Naive thymus-derived CD4-positive, alpha-beta T cell (primary cell): ENCODE measurements at regions not wholly inside any gene's neighbourhood (a gene's known extent, or its start where the extent isn't known, plus 50 kb on each side); places are given as distances from the start of the nearest gene placed in this dataset.
A peak's percentile ranks its signal among the peaks of the same experiment; 100 is the strongest.

Source experiments
- ATAC-seq: fragments of 150-1000 bp; cut with Tn5 transposase; 2 replicates; pipeline ENCODE4 v1.10.0; 2021; ENCODE audit warnings: mild to moderate bottlenecking, moderate library complexity
- CTCF ChIA-PET: fragments of 350-600 bp; sonication (Branson Sonifier 250); formaldehyde crosslinking; loops from one replicate; lab custom pipeline; 2021; ENCODE audit warnings: antibody characterized with exemption; lab: Charles Lee
- POLR2A ChIA-PET: fragments of 350-600 bp; sonication (Branson Sonifier 250); formaldehyde crosslinking; loops from one replicate; lab custom pipeline; 2021; ENCODE audit warnings: antibody characterized with exemption, inconsistent platforms; lab: Charles Lee
- DNase-seq, 9 donors: peaks; one replicate each; pipeline versions ENCODE4 v3.0.0 to v3.0.0-alpha.2; 2020 to 2022; ENCODE audit warnings: mixed read lengths in 1 of 9
- H3K27ac ChIP-seq: one replicate; pipeline ENCODE4 v1.7.0; 2013; ENCODE audit warnings: mild to moderate bottlenecking, low read depth, low read length, moderate library complexity
- H3K27me3 ChIP-seq, 2 donors: one replicate each; pipeline ENCODE4 v1.7.0; 2013; ENCODE audit warnings: low read length in 2 of 2, mild to moderate bottlenecking in 2 of 2, moderate library complexity in 2 of 2; ENCODE audit not compliant: control insufficient read depth in 2 of 2, insufficient read depth in 2 of 2
- H3K36me3 ChIP-seq, 3 experiments: 1 replicate in 2 of 3; 2 replicates in 1 of 3; pipeline ENCODE4 v1.7.0; 2013; ENCODE audit warnings: low read length in 3 of 3, mild to moderate bottlenecking in 3 of 3, moderate library complexity in 1 of 3; ENCODE audit not compliant: insufficient read depth in 3 of 3, control insufficient read depth in 2 of 3
- H3K4me1 ChIP-seq, 2 donors: one replicate each; pipeline ENCODE4 v1.7.0; 2013; ENCODE audit warnings: low read length in 2 of 2, mild to moderate bottlenecking in 2 of 2, moderate library complexity in 1 of 2; ENCODE audit not compliant: control insufficient read depth in 2 of 2, insufficient read depth in 2 of 2
- H3K4me3 ChIP-seq: 2 replicates; pipeline ENCODE4 v1.7.0; 2013; ENCODE audit warnings: mild to moderate bottlenecking, low read length
- H3K9me3 ChIP-seq, 3 experiments: 1 replicate in 2 of 3; 2 replicates in 1 of 3; pipeline ENCODE4 v1.7.0; 2013; ENCODE audit warnings: low read length in 3 of 3; ENCODE audit not compliant: control insufficient read depth in 2 of 3
- H3K27ac Mint-ChIP-seq, 9 donors: one replicate each; pipeline ENCODE4 v1.8.0; 2020 to 2022; ENCODE audit warnings: mixed read lengths in 9 of 9, mild to moderate bottlenecking in 8 of 9, moderate library complexity in 5 of 9, inconsistent platforms in 2 of 9
- H3K27me3 Mint-ChIP-seq, 5 donors: one replicate each; pipeline ENCODE4 v1.8.0; 2021 to 2022; ENCODE audit warnings: mixed read lengths in 5 of 5, mild to moderate bottlenecking in 1 of 5
- H3K36me3 Mint-ChIP-seq, 5 donors: one replicate each; pipeline ENCODE4 v1.8.0; 2020 to 2022; ENCODE audit warnings: mixed read lengths in 5 of 5, mild to moderate bottlenecking in 3 of 5, inconsistent platforms in 1 of 5
- H3K4me1 Mint-ChIP-seq, 7 donors: one replicate each; pipeline ENCODE4 v1.8.0; 2020 to 2022; ENCODE audit warnings: mixed read lengths in 7 of 7, mild to moderate bottlenecking in 3 of 7, inconsistent platforms in 1 of 7
- H3K4me3 Mint-ChIP-seq, 10 donors: one replicate each; pipeline ENCODE4 v1.8.0; 2020 to 2022; ENCODE audit warnings: mild to moderate bottlenecking in 10 of 10, mixed read lengths in 10 of 10, moderate library complexity in 6 of 10, inconsistent platforms in 2 of 10
- H3K9me3 Mint-ChIP-seq, 11 donors: one replicate each; pipeline ENCODE4 v1.8.0; 2020 to 2022; ENCODE audit warnings: mixed read lengths in 11 of 11, mild to moderate bottlenecking in 4 of 11, inconsistent platforms in 1 of 11, moderate library complexity in 1 of 11
- intact Hi-C, 2 donors: fragments of 100-400 bp; cut with micrococcal nuclease; formaldehyde crosslinking; loops; one replicate each; pipeline ENCODE4 v1.15.1; 2023

DNA sequence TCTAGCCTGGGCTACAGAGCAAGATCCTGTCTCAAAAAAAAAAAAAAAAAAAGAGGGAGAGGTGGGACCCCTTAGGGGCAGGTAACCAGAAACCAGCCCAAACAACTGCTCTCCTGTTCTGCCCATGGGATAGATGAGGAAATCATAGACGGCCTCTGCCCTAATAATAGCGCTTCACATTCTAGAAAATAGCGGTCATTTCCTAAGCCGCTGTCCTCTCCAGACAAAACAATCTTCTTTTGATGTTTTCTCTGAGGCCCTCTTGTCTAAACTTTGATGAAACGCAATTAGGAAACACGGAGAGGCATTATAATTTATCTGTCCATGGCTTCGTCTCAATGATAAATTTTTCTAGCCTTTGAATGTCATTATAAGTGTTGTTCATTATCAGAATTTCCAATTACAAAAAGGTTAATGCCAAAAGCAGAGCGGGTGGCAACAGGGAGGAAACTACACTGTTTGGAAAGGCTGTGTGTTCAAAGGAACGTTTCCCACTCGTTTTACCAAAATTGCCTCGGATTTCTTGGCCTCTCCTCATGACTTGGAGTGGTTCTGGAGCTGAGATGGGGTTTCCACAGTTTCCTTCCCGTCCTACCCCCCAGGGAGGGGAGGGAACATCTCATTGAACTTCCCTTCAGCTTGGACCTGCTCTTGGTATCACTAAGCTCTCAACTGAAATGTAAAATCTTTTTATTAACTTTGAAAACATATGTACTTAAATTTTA lies 151.6 kb upstream of the ZNF236 start:
- intact Hi-C loops = no loop called here
- ATAC-seq (no peak), DNase-seq (no peak)
- Mint-ChIP-seq H3K4me3 (no peak overlapping the region), H3K27ac (no peak overlapping the region), H3K9me3 (peaks cover 0 to 3% (median 0%) of the 10 kb centered on the region in 11 donors), H3K36me3 (no peaks in the 10 kb centered on the region), H3K27me3 (peaks cover 0 to 17% (median 5%) of the 10 kb centered on the region in 5 donors), H3K4me1 (no peaks in the 10 kb centered on the region)
- no peak overlapping the region for H3K4me3 ChIP-seq
- no peaks in the 10 kb centered on the region for H3K27me3 ChIP-seq
- POLR2A ChIA-PET = no interaction called here
- no peaks in the 10 kb centered on the region for H3K36me3 ChIP-seq
- CTCF ChIA-PET = interaction anchor here (0.6 to 0.7 kb wide), 2 partner anchors 119 to 272 kb away, joined by 3 read pairs; no protein-coding TSS in a partner anchor
- no peaks in the 10 kb centered on the region for H3K9me3 ChIP-seq
- no peak overlapping the region for H3K27ac ChIP-seq
- no peaks in the 10 kb centered on the region for H3K4me1 ChIP-seq

DNA sequence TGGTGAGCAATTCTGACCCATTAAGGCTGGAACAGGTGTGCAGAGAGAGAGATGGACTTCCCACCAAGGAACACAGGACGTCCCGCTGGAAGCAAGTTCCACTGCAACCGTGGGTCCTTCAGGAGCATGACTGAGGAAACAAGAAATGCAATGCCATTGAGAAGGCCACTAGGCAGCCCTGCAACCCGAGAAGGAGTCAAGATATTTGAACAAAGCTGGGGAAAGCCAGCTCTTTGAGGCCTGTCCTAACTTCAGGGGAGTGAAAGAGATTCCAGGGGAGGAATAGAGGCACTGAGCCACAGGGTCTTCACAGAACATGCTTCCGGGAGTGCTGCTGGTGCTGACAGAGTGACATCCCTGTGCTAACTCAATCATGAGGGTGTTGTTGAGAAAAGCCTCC lies 153.8 kb upstream of the ZNF236 start:
- Mint-ChIP-seq H3K4me3 (no peak overlapping the region), H3K36me3 (no peaks in the 10 kb centered on the region), H3K27me3 (peaks cover 5 to 20% (median 7%) of the 10 kb centered on the region in 5 donors), H3K27ac (peak overlapping the region in 1 of 9 donors; percentile 6), H3K9me3 (peaks cover 0 to 4% (median 0%) of the 10 kb centered on the region in 11 donors), H3K4me1 (no peaks in the 10 kb centered on the region)
- ChIA-PET CTCF (no interaction called here), POLR2A (no interaction called here)
- H3K4me3 ChIP-seq = no peak overlapping the region
- H3K27ac ChIP-seq = no peak overlapping the region
- H3K36me3 ChIP-seq = no peaks in the 10 kb centered on the region
- no peaks in the 10 kb centered on the region for H3K9me3 ChIP-seq
- intact Hi-C loops = loop anchor here in 1 of 2 donors (5.0 kb wide), 1 partner anchor 39 kb away; no protein-coding TSS in a partner anchor
- no peaks in the 10 kb centered on the region for H3K4me1 ChIP-seq
- no peak for ATAC-seq
- no peaks in the 10 kb centered on the region for H3K27me3 ChIP-seq
- no peak for DNase-seq

DNA sequence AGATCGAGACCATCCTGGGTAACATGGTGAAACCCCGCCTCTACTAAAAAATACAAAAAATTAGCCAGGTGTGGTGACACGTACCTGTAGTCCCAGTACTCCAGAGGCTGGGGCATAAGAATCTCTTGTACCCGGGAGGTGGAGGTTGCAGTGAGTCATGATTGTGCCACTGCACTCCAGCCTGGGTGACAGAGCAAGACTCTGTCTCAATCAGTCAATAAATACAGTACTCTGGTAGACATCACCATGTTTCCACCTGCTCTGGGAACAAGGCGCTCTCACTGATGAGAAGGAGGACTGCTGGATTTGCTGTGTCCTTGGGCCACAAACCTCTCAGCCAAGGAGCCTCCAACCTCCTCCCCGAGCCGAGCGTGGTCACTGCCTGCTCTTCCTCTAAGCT lies 154.2 kb upstream of the ZNF236 start:
- CTCF ChIA-PET = no interaction called here
- no peak for ATAC-seq

DNA sequence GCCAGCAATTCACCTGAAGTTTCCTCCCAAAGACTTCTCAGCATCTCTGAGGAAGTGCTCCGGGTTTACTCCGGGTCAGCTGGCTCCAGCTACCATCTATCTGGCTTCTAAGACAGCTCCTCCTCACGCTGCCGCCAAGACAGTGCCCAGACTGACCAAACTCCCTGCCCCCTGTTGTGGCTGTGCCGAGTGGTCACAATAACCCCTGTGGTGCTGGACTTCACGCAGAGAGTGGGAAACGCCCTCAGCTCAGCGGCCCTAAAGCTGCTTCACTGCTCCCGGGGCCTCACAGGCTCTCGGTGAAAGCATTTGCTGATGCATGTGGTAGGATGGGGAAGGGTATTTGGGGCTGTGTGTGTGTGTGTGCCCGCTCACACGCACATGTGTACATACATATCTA lies 154.8 kb upstream of the ZNF236 start:
- Mint-ChIP-seq H3K4me1 (no peaks in the 10 kb centered on the region), H3K4me3 (no peak overlapping the region), H3K27me3 (peaks cover 5 to 20% (median 7%) of the 10 kb centered on the region in 5 donors), H3K27ac (no peak overlapping the region), H3K9me3 (peaks cover 0 to 4% (median 0%) of the 10 kb centered on the region in 11 donors), H3K36me3 (no peaks in the 10 kb centered on the region)
- Histone ChIP-seq H3K4me1 (no peaks in the 10 kb centered on the region), H3K36me3 (no peaks in the 10 kb centered on the region), H3K27ac (no peak overlapping the region), H3K4me3 (no peak overlapping the region), H3K9me3 (no peaks in the 10 kb centered on the region), H3K27me3 (no peaks in the 10 kb centered on the region)
- ChIA-PET CTCF (no interaction called here), POLR2A (no interaction called here)
- DNase-seq (no peak), ATAC-seq (no peak)
- intact Hi-C loops = loop anchor here in 1 of 2 donors (5.0 kb wide), 1 partner anchor 40 kb away; no protein-coding TSS in a partner anchor

More for the DNA sequence above, 154.2 kb upstream of the ZNF236 start:
- Mint-ChIP-seq H3K27ac (no peak overlapping the region), H3K4me1 (no peaks in the 10 kb centered on the region), H3K9me3 (peaks cover 0 to 4% (median 0%) of the 10 kb centered on the region in 11 donors), H3K4me3 (no peak overlapping the region), H3K36me3 (no peaks in the 10 kb centered on the region), H3K27me3 (peaks cover 5 to 20% (median 7%) of the 10 kb centered on the region in 5 donors)
- no peak for DNase-seq
- Histone ChIP-seq H3K9me3 (no peaks in the 10 kb centered on the region), H3K27ac (no peak overlapping the region), H3K36me3 (no peaks in the 10 kb centered on the region), H3K4me3 (no peak overlapping the region), H3K27me3 (no peaks in the 10 kb centered on the region), H3K4me1 (no peaks in the 10 kb centered on the region)
- POLR2A ChIA-PET = no interaction called here
- intact Hi-C loops = loop anchor here in 1 of 2 donors (5.0 kb wide), 1 partner anchor 39 kb away; no protein-coding TSS in a partner anchor

DNA sequence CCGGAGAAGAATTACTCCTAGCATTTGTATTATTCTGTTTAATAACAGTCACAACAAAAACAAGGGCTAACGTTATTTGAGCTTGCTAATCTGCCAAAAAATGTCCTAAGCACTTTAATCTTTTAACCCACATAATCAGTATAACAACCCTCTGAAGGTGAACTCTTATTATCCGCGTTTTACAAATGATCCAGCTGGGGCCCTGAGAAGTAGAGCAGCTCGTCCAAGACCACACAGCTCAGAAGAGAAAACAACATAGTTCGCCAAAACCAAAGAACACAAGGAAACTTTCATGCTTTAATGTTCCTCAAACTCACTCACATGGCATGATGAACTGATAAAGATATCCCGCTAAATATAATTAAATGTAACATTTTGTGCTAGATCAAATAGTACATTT lies 159.7 kb upstream of the ZNF236 start:
- Mint-ChIP-seq H3K9me3 (peaks cover 0 to 4% (median 0%) of the 10 kb centered on the region in 11 donors), H3K27ac (no peak overlapping the region), H3K4me1 (peaks cover 7 to 10% (median 9%) of the 10 kb centered on the region in 7 donors), H3K27me3 (peaks cover 11 to 32% (median 18%) of the 10 kb centered on the region in 5 donors), H3K4me3 (no peak overlapping the region), H3K36me3 (peaks cover 0 to 2% (median 0%) of the 10 kb centered on the region in 5 donors)
- no peak for ATAC-seq
- CTCF ChIA-PET = interaction anchor here (0.5 kb wide), 1 partner anchor 149 kb away, joined by 3 read pairs; no protein-coding TSS in a partner anchor
- H3K36me3 ChIP-seq = no peaks in the 10 kb centered on the region
- DNase-seq = no peak
- no peak overlapping the region for H3K4me3 ChIP-seq
- POLR2A ChIA-PET = no interaction called here
- H3K27me3 ChIP-seq = peaks cover 0 to 4% of the 10 kb centered on the region in 2 donors
- H3K4me1 ChIP-seq = peaks cover 5 to 10% of the 10 kb centered on the region in 2 donors
- H3K9me3 ChIP-seq = no peaks in the 10 kb centered on the region
- H3K27ac ChIP-seq = no peak overlapping the region
- intact Hi-C loops = no loop called here

DNA sequence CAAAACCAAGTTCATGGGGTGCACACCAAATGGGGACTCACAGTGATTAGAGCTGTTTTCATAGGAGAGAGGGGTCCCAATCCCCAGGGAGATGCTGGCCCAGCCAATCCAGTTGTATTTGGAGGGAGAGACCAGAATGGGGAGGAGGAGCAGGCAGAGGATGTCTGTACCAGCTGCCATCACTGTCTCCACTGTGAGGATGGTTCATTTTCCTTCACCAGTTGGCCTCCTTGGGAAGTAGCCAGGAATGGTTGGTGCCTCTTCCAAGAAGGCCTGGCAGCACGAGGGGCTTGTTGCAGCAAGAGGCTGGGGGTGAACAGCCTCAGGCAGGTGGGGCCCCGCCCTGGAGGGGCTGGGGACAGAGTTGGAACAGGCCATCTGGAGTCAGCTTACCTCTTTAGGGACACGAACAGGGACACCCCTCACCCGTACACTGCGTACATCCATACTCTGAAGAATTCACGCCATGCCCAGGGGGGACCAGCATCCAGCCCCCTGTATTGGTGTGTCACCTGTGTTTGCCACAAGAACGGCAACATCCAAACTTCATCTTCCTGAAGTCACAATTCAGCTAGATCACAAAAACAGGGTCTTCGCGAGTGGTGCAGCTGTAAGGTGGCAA lies 161.7 kb upstream of the ZNF236 start:
- H3K4me1 Mint-ChIP-seq = peaks cover 12 to 20% (median 17%) of the 10 kb centered on the region in 7 donors
- no peak overlapping the region for H3K27ac Mint-ChIP-seq
- H3K9me3 Mint-ChIP-seq = peaks cover 0 to 2% (median 0%) of the 10 kb centered on the region in 11 donors
- no peaks in the 10 kb centered on the region for H3K9me3 ChIP-seq
- ChIA-PET CTCF (no interaction called here), POLR2A (no interaction called here)
- ATAC-seq (no peak), DNase-seq (no peak)
- no peak overlapping the region for H3K27ac ChIP-seq
- H3K36me3 Mint-ChIP-seq = peaks cover 0 to 2% (median 0%) of the 10 kb centered on the region in 5 donors
- peaks cover 26 to 39% (median 32%) of the 10 kb centered on the region in 5 donors for H3K27me3 Mint-ChIP-seq
- no peaks in the 10 kb centered on the region for H3K36me3 ChIP-seq
- intact Hi-C loops = no loop called here
- peaks cover 10 to 11% of the 10 kb centered on the region in 2 donors for H3K4me1 ChIP-seq
- peaks cover 0 to 14% of the 10 kb centered on the region in 2 donors for H3K27me3 ChIP-seq
- no peak overlapping the region for H3K4me3 Mint-ChIP-seq
- no peak overlapping the region for H3K4me3 ChIP-seq
